ENCODE measurements at regions not wholly inside any gene's neighbourhood (a gene's known extent, or its start where the extent isn't known, plus 50 kb on each side); places are given as distances from the start of the nearest gene placed in this dataset.

GRCh38 chr13:44230736-44231135 lies 142.9 kb upstream of the SERP2 start:
- TF ChIP-seq ZNF274 (IDR thresholded peaks at IDR 0.05; ENCODE audit: low read depth, low read length), result no peak
- TF ChIP-seq YY1 (IDR thresholded peaks at IDR 0.05; ENCODE audit: insufficient read depth, insufficient read length), result no peak
- TF ChIP-seq SUZ12 (IDR thresholded peaks at IDR 0.05; ENCODE audit: extremely low read depth, insufficient read depth, insufficient read length), result no peak
